NCI-H82 (cell line): ENCODE measurements at regions not wholly inside any gene's neighbourhood (a gene's known extent, or its start where the extent isn't known, plus 50 kb on each side); places are given as distances from the start of the nearest gene placed in this dataset.
"Not testable (repeated sequence)": the region's sequence is repeated elsewhere in the genome, so short reads cannot be mapped to it uniquely, and the experiment has no call there.

Source experiments
- DNase-seq: peaks from one replicate; lab custom pipeline; 2025; lab: John Stamatoyannopoulos, UW

GRCh38 chr1:96597218-96597617, 124.4 kb upstream of the PTBP2 start:
- DNase-seq = no peak

- DNase-seq = no peak
These were observed 123.0 kb upstream of the PTBP2 start for GRCh38 chr1:96598416-96599168.

GRCh38 chr1:96604620-96605019, 117.0 kb upstream of the PTBP2 start:
- not testable (repeated sequence) for DNase-seq

GRCh38 chr1:96617375-96617774, 104.2 kb upstream of the PTBP2 start:
- DNase-seq = peak; percentile 5

- no peak for DNase-seq
These were observed 89.4 kb upstream of the PTBP2 start for GRCh38 chr1:96632045-96632664.

- DNase-seq = no peak
These were observed 87.9 kb upstream of the PTBP2 start for GRCh38 chr1:96633695-96634094.

- no peak for DNase-seq
These were observed 86.7 kb upstream of the PTBP2 start for GRCh38 chr1:96634883-96635282.

- DNase-seq = no peak
These were observed 80.3 kb upstream of the PTBP2 start for GRCh38 chr1:96641282-96641681.

- no peak for DNase-seq
These were observed 78.1 kb upstream of the PTBP2 start for GRCh38 chr1:96643519-96643918.

- no peak for DNase-seq
These were observed 72.3 kb upstream of the PTBP2 start for GRCh38 chr1:96649301-96649700.

- no peak for DNase-seq
These were observed 70.1 kb upstream of the PTBP2 start for GRCh38 chr1:96651517-96651916.

GRCh38 chr1:96660051-96660450, 61.5 kb upstream of the PTBP2 start:
- DNase-seq = no peak

- DNase-seq = no peak
These were observed 61.1 kb upstream of the PTBP2 start for GRCh38 chr1:96660503-96660902.
